HUDEP-2 (cell line): ENCODE measurements at regions not wholly inside any gene's neighbourhood (a gene's known extent, or its start where the extent isn't known, plus 50 kb on each side); places are given as distances from the start of the nearest gene placed in this dataset.
"Not testable (repeated sequence)": the region's sequence is repeated elsewhere in the genome, so short reads cannot be mapped to it uniquely, and the experiment has no call there.

Experiments used
- DNase-seq, 76 experiments: peaks; one replicate each; lab custom pipeline; 2025; ENCODE audit not compliant: unreplicated experiment in 76 of 76; lab: John Stamatoyannopoulos, UW

GRCh38 chr5:102554082-102554481 is 55.3 kb upstream of the SLCO6A1 start:
- no peak for DNase-seq

GRCh38 chr5:102554728-102555127 is 55.9 kb upstream of the SLCO6A1 start:
- no peak for DNase-seq

GRCh38 chr5:102561894-102562760 is 63.3 kb upstream of the SLCO6A1 start:
- peak in 19 of 76 experiments; percentile 1 to 32 (median 8) for DNase-seq

GRCh38 chr5:102570747-102571146 is 71.9 kb upstream of the SLCO6A1 start:
- DNase-seq = no peak

GRCh38 chr5:102578362-102578761 is 79.6 kb upstream of the SLCO6A1 start:
- DNase-seq = no peak

GRCh38 chr5:102579379-102579778 is 80.6 kb upstream of the SLCO6A1 start:
- no peak for DNase-seq

GRCh38 chr5:102581011-102581410 is 82.2 kb upstream of the SLCO6A1 start:
- no peak for DNase-seq

- no peak for DNase-seq
Measured at GRCh38 chr5:102582696-102583095, 83.9 kb upstream of the SLCO6A1 start.

- peak in 3 of 76 experiments; percentile 1 to 15 (median 11) for DNase-seq
Measured at GRCh38 chr5:102583276-102584124, 84.7 kb upstream of the SLCO6A1 start.

GRCh38 chr5:102589661-102590060 is 90.9 kb upstream of the SLCO6A1 start:
- DNase-seq = no peak

- no peak for DNase-seq
Measured at GRCh38 chr5:102590467-102590866, 91.7 kb upstream of the SLCO6A1 start.

GRCh38 chr5:102591650-102592049 is 92.8 kb upstream of the SLCO6A1 start:
- no peak for DNase-seq

GRCh38 chr5:102592586-102592985 is 93.8 kb upstream of the SLCO6A1 start:
- DNase-seq = not testable (repeated sequence)

- no peak for DNase-seq
Measured at GRCh38 chr5:102594192-102594591, 95.4 kb upstream of the SLCO6A1 start.

GRCh38 chr5:102595332-102595731 is 96.5 kb upstream of the SLCO6A1 start:
- no peak for DNase-seq

GRCh38 chr5:102596113-102596512 is 97.3 kb upstream of the SLCO6A1 start:
- DNase-seq = no peak

GRCh38 chr5:102596951-102597350 is 98.2 kb upstream of the SLCO6A1 start:
- no peak for DNase-seq

- DNase-seq = no peak
Measured at GRCh38 chr5:102599289-102599688, 100.5 kb upstream of the SLCO6A1 start.

- no peak for DNase-seq
Measured at GRCh38 chr5:102600964-102601363, 102.2 kb upstream of the SLCO6A1 start.

- DNase-seq = no peak
Measured at GRCh38 chr5:102603670-102604069, 104.9 kb upstream of the SLCO6A1 start.

GRCh38 chr5:102608414-102608813 is 109.6 kb upstream of the SLCO6A1 start:
- DNase-seq = no peak

GRCh38 chr5:102611312-102611711 is 112.5 kb upstream of the SLCO6A1 start:
- no peak for DNase-seq
